ENCODE measurements at regions not wholly inside any gene's neighbourhood (a gene's known extent, or its start where the extent isn't known, plus 50 kb on each side); places are given as distances from the start of the nearest gene placed in this dataset.

DNA sequence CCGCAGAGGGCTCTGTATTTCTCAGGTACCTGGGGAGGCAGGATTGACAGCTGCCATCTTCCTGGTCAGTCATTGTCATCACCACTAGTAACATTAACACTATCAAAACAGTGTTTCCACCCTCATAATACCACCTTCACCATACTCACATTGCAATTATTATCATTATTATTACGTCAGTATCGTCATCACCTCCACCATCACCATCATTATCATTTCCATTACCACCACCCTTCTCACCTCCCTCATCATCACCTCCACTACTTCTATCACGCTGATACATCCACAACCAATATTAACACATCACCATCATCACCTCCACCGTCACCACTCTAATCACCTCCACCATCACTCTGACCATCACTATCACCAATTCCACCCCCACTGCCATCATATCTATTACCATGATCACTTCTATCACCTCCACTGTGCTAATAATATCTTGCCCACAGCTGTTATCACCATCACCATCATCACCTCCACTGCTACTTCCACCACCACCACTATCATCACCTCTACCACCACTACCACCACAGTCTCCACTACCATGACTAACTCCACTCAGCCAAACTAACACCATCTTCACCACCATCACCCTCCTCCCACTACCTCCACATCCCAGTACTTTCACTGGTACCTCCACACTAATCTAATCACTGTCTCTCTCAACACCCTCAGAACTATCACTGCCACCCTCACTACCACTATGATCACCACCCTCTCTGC, 196.4 kb downstream of the RPS24 start:
- TF ChIP-seq, protein P1, sequence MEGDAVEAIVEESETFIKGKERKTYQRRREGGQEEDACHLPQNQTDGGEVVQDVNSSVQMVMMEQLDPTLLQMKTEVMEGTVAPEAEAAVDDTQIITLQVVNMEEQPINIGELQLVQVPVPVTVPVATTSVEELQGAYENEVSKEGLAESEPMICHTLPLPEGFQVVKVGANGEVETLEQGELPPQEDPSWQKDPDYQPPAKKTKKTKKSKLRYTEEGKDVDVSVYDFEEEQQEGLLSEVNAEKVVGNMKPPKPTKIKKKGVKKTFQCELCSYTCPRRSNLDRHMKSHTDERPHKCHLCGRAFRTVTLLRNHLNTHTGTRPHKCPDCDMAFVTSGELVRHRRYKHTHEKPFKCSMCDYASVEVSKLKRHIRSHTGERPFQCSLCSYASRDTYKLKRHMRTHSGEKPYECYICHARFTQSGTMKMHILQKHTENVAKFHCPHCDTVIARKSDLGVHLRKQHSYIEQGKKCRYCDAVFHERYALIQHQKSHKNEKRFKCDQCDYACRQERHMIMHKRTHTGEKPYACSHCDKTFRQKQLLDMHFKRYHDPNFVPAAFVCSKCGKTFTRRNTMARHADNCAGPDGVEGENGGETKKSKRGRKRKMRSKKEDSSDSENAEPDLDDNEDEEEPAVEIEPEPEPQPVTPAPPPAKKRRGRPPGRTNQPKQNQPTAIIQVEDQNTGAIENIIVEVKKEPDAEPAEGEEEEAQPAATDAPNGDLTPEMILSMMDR (IDR thresholded peaks at IDR 0.05), result no peak
- TF ChIP-seq POLR2A (IDR thresholded peaks at IDR 0.05), result no peak
